ENCODE measurements at regions not wholly inside any gene's neighbourhood (a gene's known extent, or its start where the extent isn't known, plus 50 kb on each side); places are given as distances from the start of the nearest gene placed in this dataset.

- DNase-seq (ENCODE audit: low read depth, low spot score) (no peak), ATAC-seq (no peak)
- CTCF ChIA-PET, result no interaction called here
- no peak overlapping the region for H3K4me3 ChIP-seq (ENCODE audit: low read depth in 2 of 2, low read length in 2 of 2)
- BruUV-seq (replicated peaks), result no TSS peak
- no peak for TF ChIP-seq POLR2AphosphoS5 (IDR thresholded peaks at IDR 0.05; ENCODE audit: low read depth, low read length)
- TF ChIP-seq, protein P1, sequence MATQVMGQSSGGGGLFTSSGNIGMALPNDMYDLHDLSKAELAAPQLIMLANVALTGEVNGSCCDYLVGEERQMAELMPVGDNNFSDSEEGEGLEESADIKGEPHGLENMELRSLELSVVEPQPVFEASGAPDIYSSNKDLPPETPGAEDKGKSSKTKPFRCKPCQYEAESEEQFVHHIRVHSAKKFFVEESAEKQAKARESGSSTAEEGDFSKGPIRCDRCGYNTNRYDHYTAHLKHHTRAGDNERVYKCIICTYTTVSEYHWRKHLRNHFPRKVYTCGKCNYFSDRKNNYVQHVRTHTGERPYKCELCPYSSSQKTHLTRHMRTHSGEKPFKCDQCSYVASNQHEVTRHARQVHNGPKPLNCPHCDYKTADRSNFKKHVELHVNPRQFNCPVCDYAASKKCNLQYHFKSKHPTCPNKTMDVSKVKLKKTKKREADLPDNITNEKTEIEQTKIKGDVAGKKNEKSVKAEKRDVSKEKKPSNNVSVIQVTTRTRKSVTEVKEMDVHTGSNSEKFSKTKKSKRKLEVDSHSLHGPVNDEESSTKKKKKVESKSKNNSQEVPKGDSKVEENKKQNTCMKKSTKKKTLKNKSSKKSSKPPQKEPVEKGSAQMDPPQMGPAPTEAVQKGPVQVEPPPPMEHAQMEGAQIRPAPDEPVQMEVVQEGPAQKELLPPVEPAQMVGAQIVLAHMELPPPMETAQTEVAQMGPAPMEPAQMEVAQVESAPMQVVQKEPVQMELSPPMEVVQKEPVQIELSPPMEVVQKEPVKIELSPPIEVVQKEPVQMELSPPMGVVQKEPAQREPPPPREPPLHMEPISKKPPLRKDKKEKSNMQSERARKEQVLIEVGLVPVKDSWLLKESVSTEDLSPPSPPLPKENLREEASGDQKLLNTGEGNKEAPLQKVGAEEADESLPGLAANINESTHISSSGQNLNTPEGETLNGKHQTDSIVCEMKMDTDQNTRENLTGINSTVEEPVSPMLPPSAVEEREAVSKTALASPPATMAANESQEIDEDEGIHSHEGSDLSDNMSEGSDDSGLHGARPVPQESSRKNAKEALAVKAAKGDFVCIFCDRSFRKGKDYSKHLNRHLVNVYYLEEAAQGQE (IDR thresholded peaks at IDR 0.05; ENCODE audit: insufficient read depth in 1 of 2, low read depth in 2 of 2, low read length in 1 of 2), result no peak
- no peak for TF ChIP-seq SIN3A (IDR thresholded peaks at IDR 0.05; ENCODE audit: borderline replicate concordance, insufficient read depth, low read depth, low read length)
- no peak for TF ChIP-seq CTCF (IDR thresholded peaks at IDR 0.05)
- no peak for TF ChIP-seq TCF7L2 (IDR thresholded peaks at IDR 0.05; ENCODE audit: low read depth, low read length)
- no peaks in the 10 kb centered on the region for H3K4me1 ChIP-seq (ENCODE audit: control insufficient read depth, insufficient read depth, low read length)
- H3K9me3 ChIP-seq (ENCODE audit: control insufficient read depth, insufficient read depth, low read depth, low read length), result no peaks in the 10 kb centered on the region
- intact Hi-C loops (cut with micrococcal nuclease; ENCODE audit: unreplicated experiment) (no loop called here), in situ Hi-C loops (cut with HindIII; ENCODE audit: low pct_unique_long_range_greater_than_20kb, low sequenced_read_pairs) (no loop called here)
- POLR2A ChIA-PET, result no interaction called here
- H3K27ac ChIP-seq (ENCODE audit: low read length), result no peak overlapping the region
- no peaks in the 10 kb centered on the region for H3K27me3 ChIP-seq (ENCODE audit: control insufficient read depth, insufficient read depth, low read length)
- H3K36me3 ChIP-seq (ENCODE audit: control insufficient read depth, insufficient read depth, low read length), result no peaks in the 10 kb centered on the region
These were observed 475.9 kb downstream of the TLE1 start for GRCh38 chr9:81213456-81213855.

- no peak for DNase-seq (ENCODE audit: low read depth, low spot score)
- H3K9me3 ChIP-seq (ENCODE audit: control insufficient read depth, insufficient read depth, low read depth, low read length), result no peaks in the 10 kb centered on the region
- ChIA-PET CTCF (interaction anchor here (0.6 kb wide), 1 partner anchor 928 kb away, joined by 4 read pairs; no protein-coding TSS in a partner anchor), POLR2A (no interaction called here)
- no peaks in the 10 kb centered on the region for H3K4me1 ChIP-seq (ENCODE audit: control insufficient read depth, insufficient read depth, low read length)
- in situ Hi-C loops (cut with HindIII; ENCODE audit: low pct_unique_long_range_greater_than_20kb, low sequenced_read_pairs) (no loop called here), intact Hi-C loops (cut with micrococcal nuclease; ENCODE audit: unreplicated experiment) (no loop called here)
- no peaks in the 10 kb centered on the region for H3K27me3 ChIP-seq (ENCODE audit: control insufficient read depth, insufficient read depth, low read length)
- no peak for ATAC-seq
- H3K4me3 ChIP-seq (ENCODE audit: low read depth in 2 of 2, low read length in 2 of 2), result no peak overlapping the region
- no peaks in the 10 kb centered on the region for H3K36me3 ChIP-seq (ENCODE audit: control insufficient read depth, insufficient read depth, low read length)
- no peak overlapping the region for H3K27ac ChIP-seq (ENCODE audit: low read length)
- TF ChIP-seq CTCF (IDR thresholded peaks at IDR 0.05) (no peak), SIN3A (IDR thresholded peaks at IDR 0.05; ENCODE audit: borderline replicate concordance, insufficient read depth, low read depth, low read length) (no peak), POLR2AphosphoS5 (IDR thresholded peaks at IDR 0.05; ENCODE audit: low read depth, low read length) (no peak), TCF7L2 (IDR thresholded peaks at IDR 0.05; ENCODE audit: low read depth, low read length) (no peak)
- TF ChIP-seq, protein P1 (IDR thresholded peaks at IDR 0.05; ENCODE audit: insufficient read depth in 1 of 2, low read depth in 2 of 2, low read length in 1 of 2), result no peak
- BruUV-seq (replicated peaks), result no TSS peak
These were observed 477.6 kb downstream of the TLE1 start for GRCh38 chr9:81211741-81212140.

All from Panc1 (cell line).